GM23338 (cell line): ENCODE measurements at regions not wholly inside any gene's neighbourhood (a gene's known extent, or its start where the extent isn't known, plus 50 kb on each side); places are given as distances from the start of the nearest gene placed in this dataset.

Source experiments
- ATAC-seq: fragments of 200-7000 bp; cut with Tn5 transposase; 3 replicates; pipeline ENCODE4 v1.9.1; 2020
- DNase-seq: peaks from one replicate; pipeline ENCODE4 v3.0.0-alpha.2; 2015; ENCODE audit warnings: low spot score
- H2AFZ ChIP-seq: fragments of 200-600 bp; sonication (generic); 2 replicates; pipeline ENCODE4 v1.8.0; 2016; ENCODE audit warnings: antibody characterized with exemption, mild to moderate bottlenecking, moderate library complexity
- H3F3A ChIP-seq: fragments of 200-600 bp; sonication (generic); replicated peaks from 2 replicates; pipeline ENCODE4 v1.8.0; 2017; ENCODE audit warnings: antibody characterized with exemption, mixed run types, low read depth
- H3K27ac ChIP-seq: fragments of 200-600 bp; sonication (generic); 2 replicates; pipeline ENCODE4 v1.6.1; 2016; ENCODE audit warnings: low read depth
- H3K27me3 ChIP-seq: fragments of 200-600 bp; sonication (generic); 2 replicates; pipeline ENCODE4 v1.8.0; 2016; ENCODE audit warnings: mild to moderate bottlenecking, mixed run types, moderate library complexity; ENCODE audit not compliant: insufficient read depth
- H3K36me3 ChIP-seq: fragments of 200-600 bp; sonication (generic); 2 replicates; pipeline ENCODE4 v1.8.0; 2016; ENCODE audit warnings: mild to moderate bottlenecking; ENCODE audit not compliant: insufficient read depth
- H3K4me1 ChIP-seq: fragments of 200-600 bp; sonication (generic); 2 replicates; pipeline ENCODE4 v1.8.0; 2016; ENCODE audit warnings: mild to moderate bottlenecking, moderate library complexity; ENCODE audit not compliant: insufficient read depth
- H3K4me2 ChIP-seq: fragments of 200-600 bp; sonication (generic); 2 replicates; pipeline ENCODE4 v1.7.1; 2017; ENCODE audit warnings: mixed run types
- H3K4me3 ChIP-seq: fragments of 200-600 bp; sonication (generic); 2 replicates; pipeline ENCODE4 v1.6.1; 2016; ENCODE audit warnings: mixed run types
- H3K79me2 ChIP-seq: fragments of 200-600 bp; sonication (generic); replicated peaks from 2 replicates; pipeline ENCODE4 v1.8.0; 2017; ENCODE audit warnings: mild to moderate bottlenecking; ENCODE audit not compliant: insufficient read depth
- H3K9me2 ChIP-seq: fragments of 200-600 bp; sonication (generic); 2 replicates; pipeline ENCODE4 v1.8.0; 2017; ENCODE audit not compliant: insufficient read depth
- H4K20me1 ChIP-seq: fragments of 200-600 bp; sonication (generic); replicated peaks from 2 replicates; pipeline ENCODE4 v1.8.0; 2017; ENCODE audit warnings: mild to moderate bottlenecking; ENCODE audit not compliant: insufficient read depth
- H3K27ac Mint-ChIP-seq: 2 replicates; pipeline ENCODE4 v1.8.0; 2020; ENCODE audit warnings: inconsistent platforms, mild to moderate bottlenecking, moderate library complexity, mixed read lengths
- H3K27me3 Mint-ChIP-seq: 3 replicates; pipeline ENCODE4 v1.8.0; 2022; ENCODE audit warnings: low read depth, mild to moderate bottlenecking, moderate library complexity, mixed read lengths, inconsistent platforms; ENCODE audit not compliant: insufficient read depth, poor library complexity
- H3K36me3 Mint-ChIP-seq: 3 replicates; pipeline ENCODE4 v1.8.0; 2021; ENCODE audit warnings: low read depth, mild to moderate bottlenecking, inconsistent platforms, moderate library complexity, mixed read lengths
- H3K4me1 Mint-ChIP-seq: 3 replicates; pipeline ENCODE4 v1.8.0; 2020; ENCODE audit warnings: mild to moderate bottlenecking, inconsistent platforms, mixed read lengths
- H3K4me3 Mint-ChIP-seq: 3 replicates; pipeline ENCODE4 v1.8.0; 2021; ENCODE audit warnings: moderate library complexity, mild to moderate bottlenecking, inconsistent platforms, mixed read lengths
- H3K9me3 Mint-ChIP-seq: 3 replicates; pipeline ENCODE4 v1.8.0; 2020; ENCODE audit warnings: moderate library complexity, mild to moderate bottlenecking, inconsistent platforms, mixed read lengths
- EZH2 ChIP-seq: fragments of 200-600 bp; sonication (generic); IDR thresholded peaks from one replicate; pipeline ENCODE4 v1.8.0; 2017; ENCODE audit warnings: antibody characterized with exemption, mild to moderate bottlenecking, low read depth; ENCODE audit not compliant: unreplicated experiment
- EZH2phosphoT487 ChIP-seq: fragments of 200-600 bp; sonication (generic); IDR thresholded peaks from one replicate; pipeline ENCODE4 v1.8.1; 2018; ENCODE audit warnings: antibody characterized with exemption; ENCODE audit not compliant: unreplicated experiment
- JUNB ChIP-seq: IDR thresholded peaks from one replicate; pipeline ENCODE4 v1.6.1; 2016; ENCODE audit warnings: antibody characterized with exemption; ENCODE audit not compliant: unreplicated experiment
- NANOG ChIP-seq: IDR thresholded peaks from 2 replicates; pipeline ENCODE4 v1.6.1; 2016; ENCODE audit warnings: antibody characterized with exemption, borderline replicate concordance
- TF ChIP-seq, protein P1 (sequence below): fragments of 250-450 bp; sonication (Bioruptor Pico); IDR thresholded peaks from 2 replicates; pipeline ENCODE4 v1.5.0; 2020; ENCODE audit warnings: mild to moderate bottlenecking, moderate library complexity
- TF ChIP-seq, protein P2 (sequence below): IDR thresholded peaks from 2 replicates; pipeline ENCODE4 v1.6.1; 2016; ENCODE audit warnings: antibody characterized with exemption
- TF ChIP-seq, protein P3 (sequence below): IDR thresholded peaks from one replicate; pipeline ENCODE4 v1.6.1; 2018; ENCODE audit warnings: antibody characterized with exemption; ENCODE audit not compliant: unreplicated experiment

DNA sequence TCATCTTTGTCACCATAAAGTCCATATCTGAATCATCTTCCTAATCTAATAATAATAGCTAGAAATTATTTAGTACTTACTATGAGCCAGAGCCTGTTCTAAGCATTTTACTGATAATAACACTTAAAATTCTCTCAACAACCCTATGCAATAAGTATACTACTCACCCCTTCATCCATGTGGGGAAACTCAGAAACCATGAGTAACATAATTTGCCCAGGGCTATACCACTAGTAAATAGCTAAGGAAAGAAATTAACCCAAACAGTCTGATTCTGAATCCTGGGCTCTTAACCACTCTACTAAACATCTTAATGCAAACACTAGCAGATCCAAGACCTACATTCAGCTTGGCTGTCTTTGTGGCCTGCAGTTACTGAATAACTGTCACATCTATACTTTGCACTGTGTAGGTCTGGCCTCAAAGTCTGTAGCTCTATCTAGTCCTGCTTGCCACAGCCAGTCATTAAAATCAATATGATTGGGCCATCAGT lies 394.8 kb upstream of the ESRRG start (continued):
- TF ChIP-seq, protein P1, sequence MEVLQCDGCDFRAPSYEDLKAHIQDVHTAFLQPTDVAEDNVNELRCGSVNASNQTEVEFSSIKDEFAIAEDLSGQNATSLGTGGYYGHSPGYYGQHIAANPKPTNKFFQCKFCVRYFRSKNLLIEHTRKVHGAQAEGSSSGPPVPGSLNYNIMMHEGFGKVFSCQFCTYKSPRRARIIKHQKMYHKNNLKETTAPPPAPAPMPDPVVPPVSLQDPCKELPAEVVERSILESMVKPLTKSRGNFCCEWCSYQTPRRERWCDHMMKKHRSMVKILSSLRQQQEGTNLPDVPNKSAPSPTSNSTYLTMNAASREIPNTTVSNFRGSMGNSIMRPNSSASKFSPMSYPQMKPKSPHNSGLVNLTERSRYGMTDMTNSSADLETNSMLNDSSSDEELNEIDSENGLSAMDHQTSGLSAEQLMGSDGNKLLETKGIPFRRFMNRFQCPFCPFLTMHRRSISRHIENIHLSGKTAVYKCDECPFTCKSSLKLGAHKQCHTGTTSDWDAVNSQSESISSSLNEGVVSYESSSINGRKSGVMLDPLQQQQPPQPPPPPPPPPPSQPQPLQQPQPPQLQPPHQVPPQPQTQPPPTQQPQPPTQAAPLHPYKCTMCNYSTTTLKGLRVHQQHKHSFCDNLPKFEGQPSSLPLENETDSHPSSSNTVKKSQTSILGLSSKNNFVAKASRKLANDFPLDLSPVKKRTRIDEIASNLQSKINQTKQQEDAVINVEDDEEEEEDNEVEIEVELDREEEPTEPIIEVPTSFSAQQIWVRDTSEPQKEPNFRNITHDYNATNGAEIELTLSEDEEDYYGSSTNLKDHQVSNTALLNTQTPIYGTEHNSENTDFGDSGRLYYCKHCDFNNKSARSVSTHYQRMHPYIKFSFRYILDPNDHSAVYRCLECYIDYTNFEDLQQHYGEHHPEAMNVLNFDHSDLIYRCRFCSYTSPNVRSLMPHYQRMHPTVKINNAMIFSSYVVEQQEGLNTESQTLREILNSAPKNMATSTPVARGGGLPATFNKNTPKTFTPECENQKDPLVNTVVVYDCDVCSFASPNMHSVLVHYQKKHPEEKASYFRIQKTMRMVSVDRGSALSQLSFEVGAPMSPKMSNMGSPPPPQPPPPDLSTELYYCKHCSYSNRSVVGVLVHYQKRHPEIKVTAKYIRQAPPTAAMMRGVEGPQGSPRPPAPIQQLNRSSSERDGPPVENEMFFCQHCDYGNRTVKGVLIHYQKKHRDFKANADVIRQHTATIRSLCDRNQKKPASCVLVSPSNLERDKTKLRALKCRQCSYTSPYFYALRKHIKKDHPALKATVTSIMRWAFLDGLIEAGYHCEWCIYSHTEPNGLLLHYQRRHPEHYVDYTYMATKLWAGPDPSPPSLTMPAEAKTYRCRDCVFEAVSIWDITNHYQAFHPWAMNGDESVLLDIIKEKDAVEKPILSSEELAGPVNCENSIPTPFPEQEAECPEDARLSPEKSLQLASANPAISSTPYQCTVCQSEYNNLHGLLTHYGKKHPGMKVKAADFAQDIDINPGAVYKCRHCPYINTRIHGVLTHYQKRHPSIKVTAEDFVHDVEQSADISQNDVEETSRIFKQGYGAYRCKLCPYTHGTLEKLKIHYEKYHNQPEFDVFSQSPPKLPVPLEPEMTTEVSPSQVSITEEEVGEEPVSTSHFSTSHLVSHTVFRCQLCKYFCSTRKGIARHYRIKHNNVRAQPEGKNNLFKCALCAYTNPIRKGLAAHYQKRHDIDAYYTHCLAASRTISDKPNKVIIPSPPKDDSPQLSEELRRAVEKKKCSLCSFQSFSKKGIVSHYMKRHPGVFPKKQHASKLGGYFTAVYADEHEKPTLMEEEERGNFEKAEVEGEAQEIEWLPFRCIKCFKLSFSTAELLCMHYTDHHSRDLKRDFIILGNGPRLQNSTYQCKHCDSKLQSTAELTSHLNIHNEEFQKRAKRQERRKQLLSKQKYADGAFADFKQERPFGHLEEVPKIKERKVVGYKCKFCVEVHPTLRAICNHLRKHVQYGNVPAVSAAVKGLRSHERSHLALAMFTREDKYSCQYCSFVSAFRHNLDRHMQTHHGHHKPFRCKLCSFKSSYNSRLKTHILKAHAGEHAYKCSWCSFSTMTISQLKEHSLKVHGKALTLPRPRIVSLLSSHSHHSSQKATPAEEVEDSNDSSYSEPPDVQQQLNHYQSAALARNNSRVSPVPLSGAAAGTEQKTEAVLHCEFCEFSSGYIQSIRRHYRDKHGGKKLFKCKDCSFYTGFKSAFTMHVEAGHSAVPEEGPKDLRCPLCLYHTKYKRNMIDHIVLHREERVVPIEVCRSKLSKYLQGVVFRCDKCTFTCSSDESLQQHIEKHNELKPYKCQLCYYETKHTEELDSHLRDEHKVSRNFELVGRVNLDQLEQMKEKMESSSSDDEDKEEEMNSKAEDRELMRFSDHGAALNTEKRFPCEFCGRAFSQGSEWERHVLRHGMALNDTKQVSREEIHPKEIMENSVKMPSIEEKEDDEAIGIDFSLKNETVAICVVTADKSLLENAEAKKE (CRISPR knock-in tag) = no peak
- no peak for TF ChIP-seq NANOG
- TF ChIP-seq, protein P2, sequence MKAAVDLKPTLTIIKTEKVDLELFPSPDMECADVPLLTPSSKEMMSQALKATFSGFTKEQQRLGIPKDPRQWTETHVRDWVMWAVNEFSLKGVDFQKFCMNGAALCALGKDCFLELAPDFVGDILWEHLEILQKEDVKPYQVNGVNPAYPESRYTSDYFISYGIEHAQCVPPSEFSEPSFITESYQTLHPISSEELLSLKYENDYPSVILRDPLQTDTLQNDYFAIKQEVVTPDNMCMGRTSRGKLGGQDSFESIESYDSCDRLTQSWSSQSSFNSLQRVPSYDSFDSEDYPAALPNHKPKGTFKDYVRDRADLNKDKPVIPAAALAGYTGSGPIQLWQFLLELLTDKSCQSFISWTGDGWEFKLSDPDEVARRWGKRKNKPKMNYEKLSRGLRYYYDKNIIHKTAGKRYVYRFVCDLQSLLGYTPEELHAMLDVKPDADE = no peak

DNA sequence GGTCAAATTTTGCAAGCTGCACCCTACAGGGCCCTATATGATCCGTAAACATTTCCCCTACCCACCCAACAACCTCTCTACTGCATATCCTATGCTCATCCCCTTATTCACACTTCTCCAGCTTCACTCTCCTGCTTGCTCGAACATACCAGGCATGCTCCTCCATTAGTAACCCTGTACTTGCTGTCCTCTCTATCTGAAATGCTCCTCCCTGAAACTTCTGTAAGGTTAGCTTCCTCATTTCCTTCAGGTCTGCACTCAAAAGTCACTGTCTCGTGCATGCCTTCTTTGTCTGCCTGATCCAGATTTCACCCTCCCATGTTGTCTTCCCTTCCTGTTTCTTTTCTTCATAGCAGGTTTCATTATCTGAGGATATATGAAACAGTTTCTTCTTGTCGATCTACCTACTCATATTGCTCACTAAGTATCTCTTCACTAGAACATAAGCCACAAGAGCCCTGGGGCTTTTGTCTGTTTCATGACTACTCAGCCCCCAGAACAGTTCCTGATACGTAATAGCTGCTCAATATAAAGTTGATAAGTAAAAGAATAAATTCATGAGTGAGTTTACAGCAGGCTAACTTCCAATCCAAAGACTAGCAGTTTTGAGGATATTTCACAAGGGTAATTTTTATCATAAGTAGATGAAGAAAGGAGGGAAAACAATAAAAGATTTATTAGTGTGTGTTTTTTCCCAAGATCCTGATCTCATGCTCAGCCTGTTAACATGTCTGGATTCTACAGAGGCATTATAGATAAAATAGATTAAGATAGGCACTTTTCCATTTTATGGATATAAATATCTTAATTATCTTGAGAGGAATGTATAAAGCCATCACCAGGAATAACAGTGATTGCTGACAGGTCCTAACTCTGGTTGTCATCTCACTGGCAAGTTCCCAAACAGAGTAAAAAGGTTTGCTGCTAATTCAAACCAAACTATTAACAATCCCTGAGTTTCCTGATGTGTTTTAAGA lies 392.5 kb upstream of the ESRRG start:
- H3K36me3 Mint-ChIP-seq = no peaks in the 10 kb centered on the region
- peaks cover 2% of the 10 kb centered on the region for H3K27me3 Mint-ChIP-seq
- ATAC-seq = no peak
- Histone ChIP-seq H3K79me2 (no peaks in the 10 kb centered on the region), H3K4me2 (no peak overlapping the region), H2AFZ (no peak overlapping the region), H3F3A (no peaks in the 10 kb centered on the region), H3K36me3 (no peaks in the 10 kb centered on the region), H3K9me2 (peaks cover 2% of the 10 kb centered on the region; the same call in 1 of the 2 replicates), H4K20me1 (no peaks in the 10 kb centered on the region), H3K4me3 (no peak overlapping the region), H3K4me1 (no peaks in the 10 kb centered on the region), H3K27me3 (no peaks in the 10 kb centered on the region), H3K27ac (no peak overlapping the region)
- H3K4me1 Mint-ChIP-seq = peaks cover 6% of the 10 kb centered on the region
- H3K27ac Mint-ChIP-seq = no peak overlapping the region
- H3K4me3 Mint-ChIP-seq = no peak overlapping the region
- no peaks in the 10 kb centered on the region for H3K9me3 Mint-ChIP-seq
- DNase-seq = no peak
- no peak for TF ChIP-seq NANOG
- TF ChIP-seq EZH2phosphoT487 = no peak
- no peak for TF ChIP-seq JUNB
- TF ChIP-seq, protein P3, sequence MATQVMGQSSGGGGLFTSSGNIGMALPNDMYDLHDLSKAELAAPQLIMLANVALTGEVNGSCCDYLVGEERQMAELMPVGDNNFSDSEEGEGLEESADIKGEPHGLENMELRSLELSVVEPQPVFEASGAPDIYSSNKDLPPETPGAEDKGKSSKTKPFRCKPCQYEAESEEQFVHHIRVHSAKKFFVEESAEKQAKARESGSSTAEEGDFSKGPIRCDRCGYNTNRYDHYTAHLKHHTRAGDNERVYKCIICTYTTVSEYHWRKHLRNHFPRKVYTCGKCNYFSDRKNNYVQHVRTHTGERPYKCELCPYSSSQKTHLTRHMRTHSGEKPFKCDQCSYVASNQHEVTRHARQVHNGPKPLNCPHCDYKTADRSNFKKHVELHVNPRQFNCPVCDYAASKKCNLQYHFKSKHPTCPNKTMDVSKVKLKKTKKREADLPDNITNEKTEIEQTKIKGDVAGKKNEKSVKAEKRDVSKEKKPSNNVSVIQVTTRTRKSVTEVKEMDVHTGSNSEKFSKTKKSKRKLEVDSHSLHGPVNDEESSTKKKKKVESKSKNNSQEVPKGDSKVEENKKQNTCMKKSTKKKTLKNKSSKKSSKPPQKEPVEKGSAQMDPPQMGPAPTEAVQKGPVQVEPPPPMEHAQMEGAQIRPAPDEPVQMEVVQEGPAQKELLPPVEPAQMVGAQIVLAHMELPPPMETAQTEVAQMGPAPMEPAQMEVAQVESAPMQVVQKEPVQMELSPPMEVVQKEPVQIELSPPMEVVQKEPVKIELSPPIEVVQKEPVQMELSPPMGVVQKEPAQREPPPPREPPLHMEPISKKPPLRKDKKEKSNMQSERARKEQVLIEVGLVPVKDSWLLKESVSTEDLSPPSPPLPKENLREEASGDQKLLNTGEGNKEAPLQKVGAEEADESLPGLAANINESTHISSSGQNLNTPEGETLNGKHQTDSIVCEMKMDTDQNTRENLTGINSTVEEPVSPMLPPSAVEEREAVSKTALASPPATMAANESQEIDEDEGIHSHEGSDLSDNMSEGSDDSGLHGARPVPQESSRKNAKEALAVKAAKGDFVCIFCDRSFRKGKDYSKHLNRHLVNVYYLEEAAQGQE = no peak
- TF ChIP-seq EZH2 = no peak
